Osteocyte (in vitro differentiated cells): ENCODE measurements at regions not wholly inside any gene's neighbourhood (a gene's known extent, or its start where the extent isn't known, plus 50 kb on each side); places are given as distances from the start of the nearest gene placed in this dataset.

Experiments used
- DNase-seq: peaks from one replicate; pipeline ENCODE4 v3.0.0; 2021; ENCODE audit warnings: mixed read lengths; ENCODE audit not compliant: unreplicated experiment; ENCODE audit errors: extremely low spot score
- H3K27ac Mint-ChIP-seq: one replicate; pipeline ENCODE4 v1.8.0; 2021; ENCODE audit warnings: mild to moderate bottlenecking, mixed read lengths; ENCODE audit not compliant: unreplicated experiment
- H3K27me3 Mint-ChIP-seq: one replicate; pipeline ENCODE4 v1.8.0; 2021; ENCODE audit warnings: mixed read lengths; ENCODE audit not compliant: unreplicated experiment
- H3K36me3 Mint-ChIP-seq: one replicate; pipeline ENCODE4 v1.8.0; 2021; ENCODE audit warnings: mixed read lengths; ENCODE audit not compliant: unreplicated experiment
- H3K4me1 Mint-ChIP-seq: one replicate; pipeline ENCODE4 v1.8.0; 2021; ENCODE audit warnings: mixed read lengths; ENCODE audit not compliant: unreplicated experiment
- H3K4me3 Mint-ChIP-seq: one replicate; pipeline ENCODE4 v1.8.0; 2021; ENCODE audit warnings: mild to moderate bottlenecking, moderate library complexity, mixed read lengths; ENCODE audit not compliant: unreplicated experiment
- H3K9me3 Mint-ChIP-seq: one replicate; pipeline ENCODE4 v1.8.0; 2021; ENCODE audit warnings: mixed read lengths; ENCODE audit not compliant: unreplicated experiment
- TF ChIP-seq, protein P1 (sequence below): fragments of 200-600 bp; sonication (generic); IDR thresholded peaks from 2 replicates; pipeline ENCODE4 v1.5.0; 2021; ENCODE audit warnings: antibody characterized with exemption, mild to moderate bottlenecking, moderate library complexity

- TF ChIP-seq, protein P1, sequence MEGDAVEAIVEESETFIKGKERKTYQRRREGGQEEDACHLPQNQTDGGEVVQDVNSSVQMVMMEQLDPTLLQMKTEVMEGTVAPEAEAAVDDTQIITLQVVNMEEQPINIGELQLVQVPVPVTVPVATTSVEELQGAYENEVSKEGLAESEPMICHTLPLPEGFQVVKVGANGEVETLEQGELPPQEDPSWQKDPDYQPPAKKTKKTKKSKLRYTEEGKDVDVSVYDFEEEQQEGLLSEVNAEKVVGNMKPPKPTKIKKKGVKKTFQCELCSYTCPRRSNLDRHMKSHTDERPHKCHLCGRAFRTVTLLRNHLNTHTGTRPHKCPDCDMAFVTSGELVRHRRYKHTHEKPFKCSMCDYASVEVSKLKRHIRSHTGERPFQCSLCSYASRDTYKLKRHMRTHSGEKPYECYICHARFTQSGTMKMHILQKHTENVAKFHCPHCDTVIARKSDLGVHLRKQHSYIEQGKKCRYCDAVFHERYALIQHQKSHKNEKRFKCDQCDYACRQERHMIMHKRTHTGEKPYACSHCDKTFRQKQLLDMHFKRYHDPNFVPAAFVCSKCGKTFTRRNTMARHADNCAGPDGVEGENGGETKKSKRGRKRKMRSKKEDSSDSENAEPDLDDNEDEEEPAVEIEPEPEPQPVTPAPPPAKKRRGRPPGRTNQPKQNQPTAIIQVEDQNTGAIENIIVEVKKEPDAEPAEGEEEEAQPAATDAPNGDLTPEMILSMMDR, result no peak
- Mint-ChIP-seq H3K36me3 (no peaks in the 10 kb centered on the region), H3K27ac (no peak overlapping the region), H3K4me3 (no peak overlapping the region), H3K9me3 (no peaks in the 10 kb centered on the region), H3K4me1 (no peaks in the 10 kb centered on the region), H3K27me3 (peaks cover 56% of the 10 kb centered on the region)
- DNase-seq, result no peak
These were observed 115.8 kb upstream of the SIX3 start for GRCh38 chr2:44825702-44826101.

DNA sequence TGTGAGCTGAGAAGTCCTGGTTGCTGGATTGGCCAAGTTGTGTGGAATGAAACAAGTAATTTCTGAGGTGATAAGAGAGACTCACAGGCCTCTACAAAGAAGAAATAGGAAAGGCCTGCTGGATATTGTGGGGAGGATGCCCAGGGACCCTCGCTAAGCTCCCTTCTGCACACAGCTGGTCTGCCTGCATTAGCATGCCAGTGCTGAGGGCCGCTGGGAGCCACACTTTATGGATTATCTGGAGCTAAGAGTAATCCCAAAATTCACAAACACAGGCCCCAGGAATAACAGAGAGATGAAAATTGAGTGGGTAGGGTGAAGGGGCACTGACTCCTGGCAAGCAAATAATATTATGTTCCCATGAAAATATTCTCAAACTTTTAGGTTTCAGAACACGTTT is 114.9 kb upstream of the SIX3 start:
- no peaks in the 10 kb centered on the region for H3K9me3 Mint-ChIP-seq
- H3K27ac Mint-ChIP-seq, result no peak overlapping the region
- H3K4me3 Mint-ChIP-seq, result no peak overlapping the region
- no peaks in the 10 kb centered on the region for H3K4me1 Mint-ChIP-seq
- H3K27me3 Mint-ChIP-seq, result peaks cover 50% of the 10 kb centered on the region
- no peaks in the 10 kb centered on the region for H3K36me3 Mint-ChIP-seq
- no peak for DNase-seq
- TF ChIP-seq, protein P1, result no peak

GRCh38 chr2:44829771-44830170 is 111.7 kb upstream of the SIX3 start:
- Mint-ChIP-seq H3K4me1 (no peaks in the 10 kb centered on the region), H3K4me3 (no peak overlapping the region), H3K27ac (no peak overlapping the region), H3K27me3 (peaks cover 30% of the 10 kb centered on the region), H3K9me3 (peaks cover 3% of the 10 kb centered on the region), H3K36me3 (no peaks in the 10 kb centered on the region)
- TF ChIP-seq, protein P1, result no peak
- no peak for DNase-seq

DNA sequence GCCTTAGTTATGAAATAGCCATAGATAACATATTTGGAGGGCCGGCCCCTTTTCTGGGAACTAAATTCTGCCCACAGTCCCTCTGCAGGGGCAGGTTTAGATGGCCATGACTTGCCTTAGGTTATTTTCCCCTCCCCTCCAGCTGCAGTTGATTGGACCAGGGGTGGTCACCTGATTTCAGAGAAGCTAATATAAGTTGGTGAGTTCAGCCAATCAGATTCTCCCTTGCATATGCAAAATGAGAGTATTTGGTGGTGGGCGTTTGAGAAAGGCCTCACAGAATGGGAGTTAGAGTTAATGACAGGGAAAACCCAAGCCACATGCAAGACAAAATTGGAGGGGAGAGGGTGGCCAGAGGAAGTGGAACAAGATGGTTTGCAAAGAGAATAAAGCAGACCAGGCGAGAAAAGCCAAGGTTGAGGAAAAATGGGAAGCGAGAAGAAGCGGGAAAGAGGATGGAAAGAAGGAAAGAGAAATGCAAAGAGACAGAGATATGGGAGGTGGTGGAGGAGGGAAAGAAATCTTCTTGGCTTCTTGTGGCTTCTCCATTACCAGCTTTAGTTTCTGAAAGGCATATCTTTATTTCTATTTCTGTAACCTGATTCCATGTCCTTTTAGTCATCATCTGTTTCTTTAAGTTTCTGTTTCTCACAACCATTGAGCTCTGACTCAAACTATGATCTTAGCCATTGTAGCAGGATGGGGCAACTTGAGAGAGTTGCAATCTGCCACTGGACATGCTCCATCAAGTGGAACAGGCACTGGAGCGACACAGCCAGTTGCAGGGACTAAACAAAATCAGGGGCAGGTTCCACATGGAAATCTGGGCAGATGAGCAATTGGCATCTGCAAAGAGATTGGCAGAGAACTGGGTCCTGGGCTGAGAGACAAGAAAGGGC is 108.1 kb upstream of the SIX3 start:
- peaks cover 30% of the 10 kb centered on the region for H3K27me3 Mint-ChIP-seq
- peaks cover 3% of the 10 kb centered on the region for H3K9me3 Mint-ChIP-seq
- H3K4me3 Mint-ChIP-seq, result no peak overlapping the region
- no peak overlapping the region for H3K27ac Mint-ChIP-seq
- TF ChIP-seq, protein P1, result no peak
- no peak for DNase-seq
- no peaks in the 10 kb centered on the region for H3K36me3 Mint-ChIP-seq
- no peaks in the 10 kb centered on the region for H3K4me1 Mint-ChIP-seq

- no peaks in the 10 kb centered on the region for H3K36me3 Mint-ChIP-seq
- H3K9me3 Mint-ChIP-seq, result peaks cover 3% of the 10 kb centered on the region
- DNase-seq, result no peak
- no peak overlapping the region for H3K27ac Mint-ChIP-seq
- no peak overlapping the region for H3K4me3 Mint-ChIP-seq
- TF ChIP-seq, protein P1, result no peak
- H3K27me3 Mint-ChIP-seq, result peaks cover 24% of the 10 kb centered on the region
- no peaks in the 10 kb centered on the region for H3K4me1 Mint-ChIP-seq
These were observed 106.8 kb upstream of the SIX3 start for GRCh38 chr2:44834656-44835055.
